K562 (cell line): ENCODE measurements at regions not wholly inside any gene's neighbourhood (a gene's known extent, or its start where the extent isn't known, plus 50 kb on each side); places are given as distances from the start of the nearest gene placed in this dataset.

Experiments
- ATAC-seq: fragments of 200-7000 bp; cut with Tn5 transposase; 3 replicates; pipeline ENCODE4 v1.9.1; 2020; ENCODE audit warnings: moderate library complexity
- BruUV-seq: library from RNA; stranded (reverse); fragments of 400-500 nt; replicated peaks from 2 replicates; lab custom pipeline; 2021; lab: Mats Ljungman, UMichigan
- CTCF ChIA-PET: fragments of 300-600 bp; formaldehyde crosslinking; extraction: SDS; loops from one replicate; lab custom pipeline; 2021; ENCODE audit warnings: low intra/inter-chr PET ratio; lab: Yijun Ruan, JAX
- POLR2A ChIA-PET: fragments of 300-600, 350-650 bp; sonication (Branson Sonifier 250); formaldehyde crosslinking; extraction: SDS; loops from one replicate; lab custom pipeline; 2021; ENCODE audit warnings: antibody characterized with exemption, inconsistent platforms; lab: Yijun Ruan, JAX
- DNase-seq, 4 experiments: peaks; one replicate each; pipeline versions ENCODE4 v3.0.0 to v3.0.0-alpha.2; 2011 to 2018; ENCODE audit warnings: low spot score in 3 of 4, mixed read lengths in 3 of 4; ENCODE audit errors: extremely low read depth in 1 of 4
- FAIRE-seq: peaks from 2 replicates; lab custom pipeline; 2011; peaks lifted over from hg19 to GRCh38; lab: Jason Lieb, UNC
- H2AFZ ChIP-seq: 2 replicates; pipeline ENCODE4 v1.6.0; 2011; ENCODE audit warnings: low read depth, low read length, control low read depth, inconsistent platforms
- H3K27ac ChIP-seq: fragments of 200-600 bp; 3 replicates; pipeline ENCODE4 v1.8.0; 2011; ENCODE audit warnings: low read depth, mild to moderate bottlenecking, control low read depth, inconsistent platforms, low read length, moderate library complexity, mixed read lengths; ENCODE audit errors: extremely low read depth
- H3K27me3 ChIP-seq, 2 experiments: fragments of 300-600 bp in 1 of 2; 2 replicates in 1 of 2; 3 replicates in 1 of 2; pipeline versions ENCODE4 v1.6.0 to v1.8.0; 2011; ENCODE audit warnings: inconsistent platforms in 2 of 2, low read length in 2 of 2, mild to moderate bottlenecking in 1 of 2, mixed read lengths in 1 of 2, moderate library complexity in 1 of 2; ENCODE audit not compliant: control insufficient read depth in 2 of 2, insufficient read depth in 2 of 2
- H3K36me3 ChIP-seq: fragments of 300-600 bp; 3 replicates; pipeline ENCODE4 v1.8.0; 2011; ENCODE audit warnings: mild to moderate bottlenecking, low read length, inconsistent platforms; ENCODE audit not compliant: control insufficient read depth, insufficient read depth
- H3K4me1 ChIP-seq, 2 experiments: fragments of 200-600 bp in 1 of 2; replicated peaks in 1 of 2; 2 replicates in 1 of 2; 3 replicates in 1 of 2; pipeline versions ENCODE4 v1.5.1 to v1.8.0; 2011; ENCODE audit warnings: inconsistent platforms in 2 of 2, low read length in 2 of 2, mild to moderate bottlenecking in 1 of 2, mixed read lengths in 1 of 2, moderate library complexity in 1 of 2; ENCODE audit not compliant: control insufficient read depth in 2 of 2, insufficient read depth in 2 of 2
- H3K4me2 ChIP-seq: 2 replicates; pipeline ENCODE4 v1.6.1; 2011; ENCODE audit warnings: low read length, control low read depth, inconsistent platforms, mixed read lengths; ENCODE audit not compliant: insufficient read depth
- H3K4me3 ChIP-seq: fragments of 200-600 bp; sonication (generic), shearing (Covaris generic); 2 replicates; pipeline ENCODE4 v1.5.1; 2016; ENCODE audit warnings: control low read depth, inconsistent platforms
- H3K79me2 ChIP-seq: fragments of 200-600 bp; 3 replicates; pipeline ENCODE4 v1.8.0; 2011; ENCODE audit warnings: low read length, inconsistent platforms; ENCODE audit not compliant: control insufficient read depth, insufficient read depth
- H3K9ac ChIP-seq, 2 experiments: 2 replicates each; pipeline versions ENCODE4 v1.6.0 to v1.6.1; 2011; ENCODE audit warnings: low read depth in 2 of 2, low read length in 2 of 2, control low read depth in 1 of 2, inconsistent platforms in 1 of 2, mild to moderate bottlenecking in 1 of 2, mixed read lengths in 1 of 2; ENCODE audit not compliant: insufficient read depth in 1 of 2
- H3K9me1 ChIP-seq: one replicate; pipeline ENCODE4 v1.6.0; 2011; ENCODE audit warnings: inconsistent platforms, mild to moderate bottlenecking, low read length, moderate library complexity; ENCODE audit not compliant: control insufficient read depth, insufficient read depth
- H3K9me3 ChIP-seq: replicated peaks from 2 replicates; pipeline ENCODE4 v1.5.1; 2011; ENCODE audit warnings: low read depth, low read length, inconsistent platforms; ENCODE audit not compliant: control insufficient read depth, insufficient read depth
- H4K20me1 ChIP-seq: replicated peaks from 2 replicates; pipeline ENCODE4 v1.6.1; 2011; ENCODE audit warnings: low read length, inconsistent platforms, mixed read lengths; ENCODE audit not compliant: control insufficient read depth, insufficient read depth
- DACH1 ChIP-seq: fragments of 450-650 bp; IDR thresholded peaks from 2 replicates; pipeline ENCODE4 v1.6.1; 2018; ENCODE audit not compliant: partially characterized antibody
- FOXA3 ChIP-seq, 2 experiments: fragments of 450-650 bp in 1 of 2; sonication (generic) in 1 of 2; formaldehyde crosslinking; IDR thresholded peaks in 1 of 2; conservative IDR thresholded peaks in 1 of 2; 2 replicates each; pipeline versions ENCODE4 v1.4.0 to v1.8.0; 2020 to 2022; ENCODE audit warnings: mild to moderate bottlenecking in 2 of 2, missing genetic modification reagents in 1 of 2
- PCBP2 ChIP-seq: fragments of 200-400 bp; formaldehyde crosslinking; IDR thresholded peaks from 2 replicates; pipeline ENCODE4 v1.6.1; 2018; ENCODE audit warnings: low read length, low read depth, mild to moderate bottlenecking, moderate library complexity; ENCODE audit not compliant: poor library complexity, severe bottlenecking
- SMARCB1 ChIP-seq: IDR thresholded peaks from 2 replicates; pipeline ENCODE4 v1.6.1; 2011; ENCODE audit warnings: improper control_type of control experiment, low read depth; ENCODE audit not compliant: insufficient read length
- SRSF9 ChIP-seq: fragments of 200-400 bp; formaldehyde crosslinking; IDR thresholded peaks from 2 replicates; pipeline ENCODE4 v1.6.1; 2017; ENCODE audit warnings: low read depth, low read length, borderline replicate concordance
- TCF3 ChIP-seq: sonication (generic); formaldehyde crosslinking; IDR thresholded peaks from 2 replicates; pipeline ENCODE4 v1.4.0; 2020; ENCODE audit warnings: mild to moderate bottlenecking, missing genetic modification reagents
- WGBS: fragments of 100-300 bp; shearing (Covaris generic); methylation state at CpG from one replicate; pipeline ENCODE4 v1.1.6; 2016; ENCODE audit warnings: low coverage, mixed read lengths; ENCODE audit not compliant: insufficient coverage; ENCODE audit errors: missing lambda C conversion rate; 5-methylcytosine and 5-hydroxymethylcytosine counted together
- in situ Hi-C: fragments of 300-500 bp; cut with MboI; formaldehyde crosslinking; loops from 4 replicates; pipeline ENCODE4 v1.15.0; 2018; ENCODE audit warnings: inconsistent platforms, mixed read lengths
- intact Hi-C: fragments of 100-400 bp; cut with micrococcal nuclease; formaldehyde crosslinking; loops from 2 replicates; pipeline ENCODE4 v1.14.2; 2022
- TF ChIP-seq, protein P1 (sequence below): sonication (generic); formaldehyde crosslinking; IDR thresholded peaks from 2 replicates; pipeline ENCODE4 v1.8.1; 2023; ENCODE audit warnings: mild to moderate bottlenecking, missing genetic modification reagents
- TF ChIP-seq, protein P2 (sequence below): sonication (generic); formaldehyde crosslinking; IDR thresholded peaks from 2 replicates; pipeline ENCODE4 v1.5.0; 2020; ENCODE audit warnings: missing genetic modification reagents
- TF ChIP-seq, protein P3 (sequence below): fragments of 250-450 bp; sonication (Bioruptor Pico); IDR thresholded peaks from 2 replicates; pipeline ENCODE4 v1.5.0; 2021

DNA sequence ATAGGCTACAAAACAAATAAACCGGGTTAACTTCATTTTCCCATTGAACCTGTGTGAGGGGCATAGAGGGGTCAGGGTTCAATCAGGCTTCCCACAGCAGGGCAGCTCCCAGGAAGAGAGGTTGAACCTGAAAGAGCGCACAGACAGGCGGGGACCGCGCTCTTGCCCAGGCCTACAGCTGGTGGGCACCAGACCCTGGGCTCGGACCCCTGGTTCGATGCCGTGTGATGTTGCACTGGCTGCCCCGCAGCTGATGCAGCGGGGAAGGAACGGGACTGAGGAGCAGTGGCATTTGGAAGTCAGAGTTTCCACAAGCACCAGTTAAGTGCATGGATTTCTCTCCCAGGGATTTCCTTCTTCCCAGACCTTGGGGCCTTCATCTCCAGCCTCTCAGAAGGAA lies 72.6 kb upstream of the INSIG1 start:
- FAIRE-seq (no peak), DNase-seq (no peak), ATAC-seq (no peak)
- Histone ChIP-seq H3K79me2 (no peaks in the 10 kb centered on the region), H3K27ac (no peak overlapping the region), H3K9me1 (no peaks in the 10 kb centered on the region), H3K4me1 (peaks cover 0 to 27% of the 10 kb centered on the region in 2 experiments; a peak in 2 of 5 replicates), H3K27me3 (peaks cover 87 to 96% of the 10 kb centered on the region in 2 experiments), H3K36me3 (no peaks in the 10 kb centered on the region), H3K9me3 (no peaks in the 10 kb centered on the region), H4K20me1 (peaks cover 20% of the 10 kb centered on the region), H2AFZ (no peak overlapping the region), H3K4me3 (no peak overlapping the region), H3K9ac (0 out of 4 replicates have a peak overlapping the region, but pooled peaks of 1 of the 2 experiments have one; percentile 31), H3K4me2 (no peak overlapping the region)
- intact Hi-C loops (no loop called here), in situ Hi-C loops (no loop called here)
- BruUV-seq, result no TSS peak
- ChIA-PET POLR2A (interaction anchor here (0.7 to 1.5 kb wide), 2 partner anchors 11 to 18 kb away, joined by 3 to 4 read pairs; no protein-coding TSS in a partner anchor), CTCF (no interaction called here)
- 5% methylated on average over 11 of the region's 11 CpGs for WGBS
- TF ChIP-seq SMARCB1 (no peak), PCBP2 (no peak), SRSF9 (no peak), DACH1 (no peak), TCF3 (CRISPR knock-in tag) (no peak), FOXA3 (CRISPR knock-in tag; conservative IDR thresholded peaks at IDR 0.05 in 1 of 2, IDR thresholded peaks at IDR 0.05 in 1 of 2) (no peak)
- TF ChIP-seq, protein P1, sequence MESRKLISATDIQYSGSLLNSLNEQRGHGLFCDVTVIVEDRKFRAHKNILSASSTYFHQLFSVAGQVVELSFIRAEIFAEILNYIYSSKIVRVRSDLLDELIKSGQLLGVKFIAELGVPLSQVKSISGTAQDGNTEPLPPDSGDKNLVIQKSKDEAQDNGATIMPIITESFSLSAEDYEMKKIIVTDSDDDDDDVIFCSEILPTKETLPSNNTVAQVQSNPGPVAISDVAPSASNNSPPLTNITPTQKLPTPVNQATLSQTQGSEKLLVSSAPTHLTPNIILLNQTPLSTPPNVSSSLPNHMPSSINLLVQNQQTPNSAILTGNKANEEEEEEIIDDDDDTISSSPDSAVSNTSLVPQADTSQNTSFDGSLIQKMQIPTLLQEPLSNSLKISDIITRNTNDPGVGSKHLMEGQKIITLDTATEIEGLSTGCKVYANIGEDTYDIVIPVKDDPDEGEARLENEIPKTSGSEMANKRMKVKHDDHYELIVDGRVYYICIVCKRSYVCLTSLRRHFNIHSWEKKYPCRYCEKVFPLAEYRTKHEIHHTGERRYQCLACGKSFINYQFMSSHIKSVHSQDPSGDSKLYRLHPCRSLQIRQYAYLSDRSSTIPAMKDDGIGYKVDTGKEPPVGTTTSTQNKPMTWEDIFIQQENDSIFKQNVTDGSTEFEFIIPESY (CRISPR knock-in tag), result no peak
- TF ChIP-seq, protein P2, sequence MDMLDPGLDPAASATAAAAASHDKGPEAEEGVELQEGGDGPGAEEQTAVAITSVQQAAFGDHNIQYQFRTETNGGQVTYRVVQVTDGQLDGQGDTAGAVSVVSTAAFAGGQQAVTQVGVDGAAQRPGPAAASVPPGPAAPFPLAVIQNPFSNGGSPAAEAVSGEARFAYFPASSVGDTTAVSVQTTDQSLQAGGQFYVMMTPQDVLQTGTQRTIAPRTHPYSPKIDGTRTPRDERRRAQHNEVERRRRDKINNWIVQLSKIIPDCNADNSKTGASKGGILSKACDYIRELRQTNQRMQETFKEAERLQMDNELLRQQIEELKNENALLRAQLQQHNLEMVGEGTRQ (CRISPR knock-in tag), result no peak
- TF ChIP-seq, protein P3, sequence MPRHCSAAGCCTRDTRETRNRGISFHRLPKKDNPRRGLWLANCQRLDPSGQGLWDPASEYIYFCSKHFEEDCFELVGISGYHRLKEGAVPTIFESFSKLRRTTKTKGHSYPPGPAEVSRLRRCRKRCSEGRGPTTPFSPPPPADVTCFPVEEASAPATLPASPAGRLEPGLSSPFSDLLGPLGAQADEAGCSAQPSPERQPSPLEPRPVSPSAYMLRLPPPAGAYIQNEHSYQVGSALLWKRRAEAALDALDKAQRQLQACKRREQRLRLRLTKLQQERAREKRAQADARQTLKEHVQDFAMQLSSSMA (CRISPR knock-in tag), result no peak
